ENCODE measurements at regions not wholly inside any gene's neighbourhood (a gene's known extent, or its start where the extent isn't known, plus 50 kb on each side); places are given as distances from the start of the nearest gene placed in this dataset.

- Histone ChIP-seq H3K4me3 (no peak overlapping the region), H3K9me3 (no peaks in the 10 kb centered on the region), H3K36me3 (no peaks in the 10 kb centered on the region), H3K27me3 (no peaks in the 10 kb centered on the region), H3K4me1 (no peaks in the 10 kb centered on the region), H3K27ac (no peak overlapping the region)
- TF ChIP-seq POLR2A (IDR thresholded peaks at IDR 0.05) = no peak
- TF ChIP-seq, protein P1, sequence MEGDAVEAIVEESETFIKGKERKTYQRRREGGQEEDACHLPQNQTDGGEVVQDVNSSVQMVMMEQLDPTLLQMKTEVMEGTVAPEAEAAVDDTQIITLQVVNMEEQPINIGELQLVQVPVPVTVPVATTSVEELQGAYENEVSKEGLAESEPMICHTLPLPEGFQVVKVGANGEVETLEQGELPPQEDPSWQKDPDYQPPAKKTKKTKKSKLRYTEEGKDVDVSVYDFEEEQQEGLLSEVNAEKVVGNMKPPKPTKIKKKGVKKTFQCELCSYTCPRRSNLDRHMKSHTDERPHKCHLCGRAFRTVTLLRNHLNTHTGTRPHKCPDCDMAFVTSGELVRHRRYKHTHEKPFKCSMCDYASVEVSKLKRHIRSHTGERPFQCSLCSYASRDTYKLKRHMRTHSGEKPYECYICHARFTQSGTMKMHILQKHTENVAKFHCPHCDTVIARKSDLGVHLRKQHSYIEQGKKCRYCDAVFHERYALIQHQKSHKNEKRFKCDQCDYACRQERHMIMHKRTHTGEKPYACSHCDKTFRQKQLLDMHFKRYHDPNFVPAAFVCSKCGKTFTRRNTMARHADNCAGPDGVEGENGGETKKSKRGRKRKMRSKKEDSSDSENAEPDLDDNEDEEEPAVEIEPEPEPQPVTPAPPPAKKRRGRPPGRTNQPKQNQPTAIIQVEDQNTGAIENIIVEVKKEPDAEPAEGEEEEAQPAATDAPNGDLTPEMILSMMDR (IDR thresholded peaks at IDR 0.05) = no peak
- intact Hi-C loops (cut with DNase I; ENCODE audit: low total_unique reads) = no loop called here
- no peak for DNase-seq
Measured at GRCh38 chr12:93102312-93102711, 173.2 kb upstream of the EEA1 start.

DNA sequence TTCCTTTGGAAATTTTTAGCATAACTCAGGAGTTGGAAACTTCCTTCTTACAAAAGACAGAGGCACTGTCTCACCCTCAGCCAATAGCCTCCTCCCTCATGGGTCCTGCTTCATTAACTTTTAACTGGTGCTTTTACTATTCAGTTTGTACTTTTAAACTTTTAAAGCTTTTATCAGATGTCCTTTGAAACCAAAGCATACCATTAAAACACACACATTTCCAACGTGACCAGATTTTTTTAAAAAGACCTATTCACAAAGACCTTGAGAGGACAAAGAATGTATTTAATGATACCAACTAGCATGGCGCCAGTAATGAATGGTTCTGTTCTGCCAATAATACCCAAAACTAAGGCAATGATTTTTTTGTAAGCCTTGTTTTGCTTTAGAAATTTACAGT is 173.6 kb upstream of the EEA1 start:
- H3K27ac ChIP-seq = no peak overlapping the region
- no peaks in the 10 kb centered on the region for H3K9me3 ChIP-seq

GRCh38 chr12:93103154-93103553 is 174.1 kb upstream of the EEA1 start:
- H3K4me1 ChIP-seq = no peaks in the 10 kb centered on the region
- H3K27ac ChIP-seq = no peak overlapping the region
- no peak for DNase-seq
- no peaks in the 10 kb centered on the region for H3K27me3 ChIP-seq
- intact Hi-C loops (cut with DNase I; ENCODE audit: low total_unique reads) = no loop called here
- H3K9me3 ChIP-seq = no peaks in the 10 kb centered on the region
- TF ChIP-seq POLR2A (IDR thresholded peaks at IDR 0.05) = no peak
- TF ChIP-seq, protein P1 (IDR thresholded peaks at IDR 0.05) = no peak
- no peak overlapping the region for H3K4me3 ChIP-seq
- H3K36me3 ChIP-seq = no peaks in the 10 kb centered on the region

More for the DNA sequence above, 173.6 kb upstream of the EEA1 start:
- TF ChIP-seq, protein P1 (IDR thresholded peaks at IDR 0.05) = no peak
- TF ChIP-seq POLR2A (IDR thresholded peaks at IDR 0.05) = no peak
- H3K4me3 ChIP-seq = no peak overlapping the region
- no peak for DNase-seq
- H3K27me3 ChIP-seq = no peaks in the 10 kb centered on the region
- intact Hi-C loops (cut with DNase I; ENCODE audit: low total_unique reads) = no loop called here
- H3K4me1 ChIP-seq = no peaks in the 10 kb centered on the region
- H3K36me3 ChIP-seq = no peaks in the 10 kb centered on the region

- Histone ChIP-seq H3K9me3 (no peaks in the 10 kb centered on the region), H3K4me1 (no peaks in the 10 kb centered on the region), H3K27ac (no peak overlapping the region), H3K36me3 (no peaks in the 10 kb centered on the region), H3K27me3 (no peaks in the 10 kb centered on the region), H3K4me3 (no peak overlapping the region)
- no peak for TF ChIP-seq POLR2A (IDR thresholded peaks at IDR 0.05)
- TF ChIP-seq, protein P1 (IDR thresholded peaks at IDR 0.05) = no peak
- DNase-seq = no peak
- intact Hi-C loops (cut with DNase I; ENCODE audit: low total_unique reads) = no loop called here
Measured at GRCh38 chr12:93104535-93104934, 175.4 kb upstream of the EEA1 start.

DNA sequence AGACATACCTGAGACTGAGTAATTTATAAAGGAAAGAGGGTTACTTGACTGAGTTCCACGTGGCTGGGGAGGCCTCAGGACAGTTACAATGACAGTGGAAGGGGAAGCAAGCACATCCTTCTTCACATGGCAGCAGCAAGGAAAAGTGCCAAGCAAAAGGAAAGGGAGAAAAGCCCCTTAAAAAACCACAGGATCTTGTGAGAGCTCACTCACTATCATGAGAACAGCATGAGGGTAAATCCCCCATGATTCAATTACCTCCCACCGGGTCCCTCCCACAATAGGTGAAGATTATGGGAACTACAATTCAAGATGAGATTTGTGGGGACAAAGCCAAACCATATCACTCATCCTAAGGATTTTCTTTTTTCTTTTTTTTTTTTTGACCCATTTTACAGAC is 177.8 kb upstream of the EEA1 start:
- H3K27ac ChIP-seq = no peak overlapping the region

More for the DNA sequence above, 177.8 kb upstream of the EEA1 start:
- Histone ChIP-seq H3K27me3 (no peaks in the 10 kb centered on the region), H3K36me3 (no peaks in the 10 kb centered on the region), H3K4me3 (no peak overlapping the region), H3K4me1 (no peaks in the 10 kb centered on the region), H3K9me3 (no peaks in the 10 kb centered on the region)
- TF ChIP-seq, protein P1 (IDR thresholded peaks at IDR 0.05) = no peak
- TF ChIP-seq POLR2A (IDR thresholded peaks at IDR 0.05) = no peak
- DNase-seq = no peak
- intact Hi-C loops (cut with DNase I; ENCODE audit: low total_unique reads) = no loop called here

All from uterus (tissue), 3 donors.